ENCODE measurements at regions not wholly inside any gene's neighbourhood (a gene's known extent, or its start where the extent isn't known, plus 50 kb on each side); places are given as distances from the start of the nearest gene placed in this dataset.

- DNase-seq (ENCODE audit: low read depth) = no peak
Measured at GRCh38 chr17:72342627-72343527, 222.1 kb downstream of the SOX9 start.

GRCh38 chr17:72343911-72344310 is 223.1 kb downstream of the SOX9 start:
- no peak for DNase-seq (ENCODE audit: low read depth)

GRCh38 chr17:72344613-72345012 is 223.8 kb downstream of the SOX9 start:
- DNase-seq (ENCODE audit: low read depth) = no peak

- no peak for DNase-seq (ENCODE audit: low read depth)
Measured at GRCh38 chr17:72345088-72345487, 224.3 kb downstream of the SOX9 start.

GRCh38 chr17:72345536-72345935 is 224.7 kb downstream of the SOX9 start:
- DNase-seq (ENCODE audit: low read depth) = no peak

GRCh38 chr17:72346306-72346705 is 225.5 kb downstream of the SOX9 start:
- DNase-seq (ENCODE audit: low read depth) = no peak

- no peak for DNase-seq (ENCODE audit: low read depth)
Measured at GRCh38 chr17:72349011-72349410, 228.2 kb downstream of the SOX9 start.

- no peak for DNase-seq (ENCODE audit: low read depth)
Measured at GRCh38 chr17:72349491-72349995, 228.7 kb downstream of the SOX9 start.

GRCh38 chr17:72350073-72350472 is 229.3 kb downstream of the SOX9 start:
- DNase-seq (ENCODE audit: low read depth) = no peak

- no peak for DNase-seq (ENCODE audit: low read depth)
Measured at GRCh38 chr17:72351365-72351764, 230.5 kb downstream of the SOX9 start.

GRCh38 chr17:72351884-72352346 is 231.1 kb downstream of the SOX9 start:
- no peak for DNase-seq (ENCODE audit: low read depth)

GRCh38 chr17:72353502-72353901 is 232.7 kb downstream of the SOX9 start:
- DNase-seq (ENCODE audit: low read depth) = no peak

GRCh38 chr17:72354071-72354470 is 233.3 kb downstream of the SOX9 start:
- no peak for DNase-seq (ENCODE audit: low read depth)

- DNase-seq (ENCODE audit: low read depth) = no peak
Measured at GRCh38 chr17:72357764-72358365, 237.0 kb downstream of the SOX9 start.

GRCh38 chr17:72358465-72358864 is 237.6 kb downstream of the SOX9 start:
- DNase-seq (ENCODE audit: low read depth) = no peak

- no peak for DNase-seq (ENCODE audit: low read depth)
Measured at GRCh38 chr17:72359274-72359673, 238.5 kb downstream of the SOX9 start.

GRCh38 chr17:72359811-72360210 is 239.0 kb downstream of the SOX9 start:
- no peak for DNase-seq (ENCODE audit: low read depth)

GRCh38 chr17:72360386-72360940 is 239.6 kb downstream of the SOX9 start:
- no peak for DNase-seq (ENCODE audit: low read depth)

- no peak for DNase-seq (ENCODE audit: low read depth)
Measured at GRCh38 chr17:72361892-72362291, 241.1 kb downstream of the SOX9 start.

- no peak for DNase-seq (ENCODE audit: low read depth)
Measured at GRCh38 chr17:72362376-72363088, 241.7 kb downstream of the SOX9 start.

GRCh38 chr17:72363089-72363610 is 242.3 kb downstream of the SOX9 start:
- no peak for DNase-seq (ENCODE audit: low read depth)

GRCh38 chr17:72365857-72366414 is 245.1 kb downstream of the SOX9 start:
- DNase-seq (ENCODE audit: low read depth) = no peak

Measured in stimulated activated CD8-positive, alpha-beta memory T cell treated with anti-CD3 and anti-CD28 coated beads, Interleukin-12 subunit alpha, Interleukin-12 subunit beta, amount 100 ng/mL, for 1 hour (primary cell).